ENCODE measurements at regions not wholly inside any gene's neighbourhood (a gene's known extent, or its start where the extent isn't known, plus 50 kb on each side); places are given as distances from the start of the nearest gene placed in this dataset.

- Histone ChIP-seq H3K4me1 (ENCODE audit: control insufficient read depth in 3 of 3, insufficient read depth in 2 of 3, low read depth in 1 of 3, low read length in 2 of 3) (peaks cover 0 to 2% (median 0%) of the 10 kb centered on the region in 3 donors), H3K27ac (ENCODE audit: low read depth in 1 of 3, low read length in 2 of 3) (no peak overlapping the region), H3K36me3 (ENCODE audit: control insufficient read depth in 3 of 3, insufficient read depth in 2 of 3, low read depth in 1 of 3, low read length in 3 of 3) (no peaks in the 10 kb centered on the region), H3K4me3 (ENCODE audit: low read depth in 1 of 3, low read length in 3 of 3) (no peak overlapping the region), H3K9me3 (ENCODE audit: control insufficient read depth in 2 of 2, insufficient read depth in 1 of 2, low read depth in 1 of 2, low read length in 1 of 2) (no peaks in the 10 kb centered on the region), H3K27me3 (ENCODE audit: control insufficient read depth in 3 of 3, insufficient read depth in 3 of 3, low read length in 3 of 3) (no peaks in the 10 kb centered on the region)
- no peak for FAIRE-seq
- no peak for DNase-seq
- 81 to 90% (median 83%) methylated on average over 7 of the region's 7 CpGs for WGBS, 3 donors
Measured at GRCh38 chr1:233480198-233480597, 133.7 kb upstream of the KCNK1 start.

GRCh38 chr1:233482388-233482787 lies 131.5 kb upstream of the KCNK1 start:
- WGBS, 3 donors = 88 to 100% (median 99%) methylated on average over 3 of the region's 3 CpGs
- H3K4me3 ChIP-seq (ENCODE audit: low read depth in 1 of 3, low read length in 3 of 3) = no peak overlapping the region
- H3K27me3 ChIP-seq (ENCODE audit: control insufficient read depth in 3 of 3, insufficient read depth in 3 of 3, low read length in 3 of 3) = no peaks in the 10 kb centered on the region
- no peak overlapping the region for H3K27ac ChIP-seq (ENCODE audit: low read depth in 1 of 3, low read length in 2 of 3)
- H3K9me3 ChIP-seq (ENCODE audit: control insufficient read depth in 2 of 2, insufficient read depth in 1 of 2, low read depth in 1 of 2, low read length in 1 of 2) = no peaks in the 10 kb centered on the region
- H3K36me3 ChIP-seq (ENCODE audit: control insufficient read depth in 3 of 3, insufficient read depth in 2 of 3, low read depth in 1 of 3, low read length in 3 of 3) = no peaks in the 10 kb centered on the region
- DNase-seq (no peak), FAIRE-seq (no peak)
- H3K4me1 ChIP-seq (ENCODE audit: control insufficient read depth in 3 of 3, insufficient read depth in 2 of 3, low read depth in 1 of 3, low read length in 2 of 3) = no peaks in the 10 kb centered on the region

- Histone ChIP-seq H3K9me3 (ENCODE audit: control insufficient read depth in 2 of 2, insufficient read depth in 1 of 2, low read depth in 1 of 2, low read length in 1 of 2) (peaks cover 0 to 3% of the 10 kb centered on the region in 2 donors), H3K27ac (ENCODE audit: low read depth in 1 of 3, low read length in 2 of 3) (no peak overlapping the region), H3K4me1 (ENCODE audit: control insufficient read depth in 3 of 3, insufficient read depth in 2 of 3, low read depth in 1 of 3, low read length in 2 of 3) (no peaks in the 10 kb centered on the region), H3K27me3 (ENCODE audit: control insufficient read depth in 3 of 3, insufficient read depth in 3 of 3, low read length in 3 of 3) (no peaks in the 10 kb centered on the region), H3K4me3 (ENCODE audit: low read depth in 1 of 3, low read length in 3 of 3) (no peak overlapping the region), H3K36me3 (ENCODE audit: control insufficient read depth in 3 of 3, insufficient read depth in 2 of 3, low read depth in 1 of 3, low read length in 3 of 3) (no peaks in the 10 kb centered on the region)
- DNase-seq = no peak
- FAIRE-seq = no peak
Measured at GRCh38 chr1:233485385-233485784, 128.5 kb upstream of the KCNK1 start.

GRCh38 chr1:233485809-233486398 lies 128.0 kb upstream of the KCNK1 start:
- no peak overlapping the region for H3K27ac ChIP-seq (ENCODE audit: low read depth in 1 of 3, low read length in 2 of 3)
- H3K4me3 ChIP-seq (ENCODE audit: low read depth in 1 of 3, low read length in 3 of 3) = no peak overlapping the region
- peaks cover 0 to 3% of the 10 kb centered on the region in 2 donors for H3K9me3 ChIP-seq (ENCODE audit: control insufficient read depth in 2 of 2, insufficient read depth in 1 of 2, low read depth in 1 of 2, low read length in 1 of 2)
- no peak for FAIRE-seq
- no peaks in the 10 kb centered on the region for H3K36me3 ChIP-seq (ENCODE audit: control insufficient read depth in 3 of 3, insufficient read depth in 2 of 3, low read depth in 1 of 3, low read length in 3 of 3)
- no peaks in the 10 kb centered on the region for H3K27me3 ChIP-seq (ENCODE audit: control insufficient read depth in 3 of 3, insufficient read depth in 3 of 3, low read length in 3 of 3)
- H3K4me1 ChIP-seq (ENCODE audit: control insufficient read depth in 3 of 3, insufficient read depth in 2 of 3, low read depth in 1 of 3, low read length in 2 of 3) = no peaks in the 10 kb centered on the region
- WGBS, 3 donors = 23 to 49% (median 40%) methylated on average over 3 of the region's 3 CpGs
- DNase-seq = no peak

- no peaks in the 10 kb centered on the region for H3K4me1 ChIP-seq (ENCODE audit: control insufficient read depth in 3 of 3, insufficient read depth in 2 of 3, low read depth in 1 of 3, low read length in 2 of 3)
- H3K36me3 ChIP-seq (ENCODE audit: control insufficient read depth in 3 of 3, insufficient read depth in 2 of 3, low read depth in 1 of 3, low read length in 3 of 3) = no peaks in the 10 kb centered on the region
- DNase-seq = no peak
- no peaks in the 10 kb centered on the region for H3K27me3 ChIP-seq (ENCODE audit: control insufficient read depth in 3 of 3, insufficient read depth in 3 of 3, low read length in 3 of 3)
- no peak overlapping the region for H3K4me3 ChIP-seq (ENCODE audit: low read depth in 1 of 3, low read length in 3 of 3)
- H3K27ac ChIP-seq (ENCODE audit: low read depth in 1 of 3, low read length in 2 of 3) = no peak overlapping the region
- FAIRE-seq = no peak
- H3K9me3 ChIP-seq (ENCODE audit: control insufficient read depth in 2 of 2, insufficient read depth in 1 of 2, low read depth in 1 of 2, low read length in 1 of 2) = peaks cover 0 to 3% of the 10 kb centered on the region in 2 donors
Measured at GRCh38 chr1:233487408-233487807, 126.5 kb upstream of the KCNK1 start.

GRCh38 chr1:233489411-233489810 lies 124.5 kb upstream of the KCNK1 start:
- no peak for DNase-seq
- Histone ChIP-seq H3K4me1 (ENCODE audit: control insufficient read depth in 3 of 3, insufficient read depth in 2 of 3, low read depth in 1 of 3, low read length in 2 of 3) (no peaks in the 10 kb centered on the region), H3K4me3 (ENCODE audit: low read depth in 1 of 3, low read length in 3 of 3) (no peak overlapping the region), H3K9me3 (ENCODE audit: control insufficient read depth in 2 of 2, insufficient read depth in 1 of 2, low read depth in 1 of 2, low read length in 1 of 2) (peaks cover 0 to 3% of the 10 kb centered on the region in 2 donors), H3K27ac (ENCODE audit: low read depth in 1 of 3, low read length in 2 of 3) (no peak overlapping the region), H3K36me3 (ENCODE audit: control insufficient read depth in 3 of 3, insufficient read depth in 2 of 3, low read depth in 1 of 3, low read length in 3 of 3) (no peaks in the 10 kb centered on the region), H3K27me3 (ENCODE audit: control insufficient read depth in 3 of 3, insufficient read depth in 3 of 3, low read length in 3 of 3) (no peaks in the 10 kb centered on the region)
- FAIRE-seq = no peak
- 61 to 74% (median 65%) methylated on average over 4 of the region's 4 CpGs for WGBS, 3 donors

- H3K4me1 ChIP-seq (ENCODE audit: control insufficient read depth in 3 of 3, insufficient read depth in 2 of 3, low read depth in 1 of 3, low read length in 2 of 3) = no peaks in the 10 kb centered on the region
- FAIRE-seq (no peak), DNase-seq (no peak)
- no peak overlapping the region for H3K4me3 ChIP-seq (ENCODE audit: low read depth in 1 of 3, low read length in 3 of 3)
- peaks cover 0 to 3% of the 10 kb centered on the region in 2 donors for H3K9me3 ChIP-seq (ENCODE audit: control insufficient read depth in 2 of 2, insufficient read depth in 1 of 2, low read depth in 1 of 2, low read length in 1 of 2)
- H3K27me3 ChIP-seq (ENCODE audit: control insufficient read depth in 3 of 3, insufficient read depth in 3 of 3, low read length in 3 of 3) = no peaks in the 10 kb centered on the region
- no peak overlapping the region for H3K27ac ChIP-seq (ENCODE audit: low read depth in 1 of 3, low read length in 2 of 3)
- WGBS, 3 donors = 43 to 62% (median 46%) methylated on average over 2 of the region's 2 CpGs
- H3K36me3 ChIP-seq (ENCODE audit: control insufficient read depth in 3 of 3, insufficient read depth in 2 of 3, low read depth in 1 of 3, low read length in 3 of 3) = no peaks in the 10 kb centered on the region
Measured at GRCh38 chr1:233490488-233490887, 123.4 kb upstream of the KCNK1 start.

GRCh38 chr1:233491953-233492620 lies 121.8 kb upstream of the KCNK1 start:
- Histone ChIP-seq H3K4me3 (ENCODE audit: low read depth in 1 of 3, low read length in 3 of 3) (no peak overlapping the region), H3K9me3 (ENCODE audit: control insufficient read depth in 2 of 2, insufficient read depth in 1 of 2, low read depth in 1 of 2, low read length in 1 of 2) (peaks cover 0 to 3% of the 10 kb centered on the region in 2 donors), H3K36me3 (ENCODE audit: control insufficient read depth in 3 of 3, insufficient read depth in 2 of 3, low read depth in 1 of 3, low read length in 3 of 3) (no peaks in the 10 kb centered on the region), H3K27me3 (ENCODE audit: control insufficient read depth in 3 of 3, insufficient read depth in 3 of 3, low read length in 3 of 3) (no peaks in the 10 kb centered on the region), H3K4me1 (ENCODE audit: control insufficient read depth in 3 of 3, insufficient read depth in 2 of 3, low read depth in 1 of 3, low read length in 2 of 3) (no peaks in the 10 kb centered on the region), H3K27ac (ENCODE audit: low read depth in 1 of 3, low read length in 2 of 3) (no peak overlapping the region)
- DNase-seq = no peak
- WGBS, 3 donors = 66 to 75% (median 68%) methylated on average over 7 of the region's 7 CpGs
- FAIRE-seq = no peak

- H3K27ac ChIP-seq (ENCODE audit: low read depth in 1 of 3, low read length in 2 of 3) = no peak overlapping the region
- H3K27me3 ChIP-seq (ENCODE audit: control insufficient read depth in 3 of 3, insufficient read depth in 3 of 3, low read length in 3 of 3) = no peaks in the 10 kb centered on the region
- no peak overlapping the region for H3K4me3 ChIP-seq (ENCODE audit: low read depth in 1 of 3, low read length in 3 of 3)
- H3K4me1 ChIP-seq (ENCODE audit: control insufficient read depth in 3 of 3, insufficient read depth in 2 of 3, low read depth in 1 of 3, low read length in 2 of 3) = no peaks in the 10 kb centered on the region
- no peak for DNase-seq
- no peaks in the 10 kb centered on the region for H3K36me3 ChIP-seq (ENCODE audit: control insufficient read depth in 3 of 3, insufficient read depth in 2 of 3, low read depth in 1 of 3, low read length in 3 of 3)
- FAIRE-seq = no peak
- no peaks in the 10 kb centered on the region for H3K9me3 ChIP-seq (ENCODE audit: control insufficient read depth in 2 of 2, insufficient read depth in 1 of 2, low read depth in 1 of 2, low read length in 1 of 2)
- 71 to 90% (median 75%) methylated on average over 2 of the region's 2 CpGs for WGBS, 3 donors
Measured at GRCh38 chr1:233496993-233497392, 116.9 kb upstream of the KCNK1 start.
